H1 (cell line): ENCODE measurements at regions not wholly inside any gene's neighbourhood (a gene's known extent, or its start where the extent isn't known, plus 50 kb on each side); places are given as distances from the start of the nearest gene placed in this dataset.

Experiments
- CHD7 ChIP-seq: fragments of 300-600 bp; sonication (generic); IDR thresholded peaks from 2 replicates; pipeline ENCODE4 v1.7.1; 2012; ENCODE audit warnings: low read length, moderate library complexity, mild to moderate bottlenecking, inconsistent platforms; ENCODE audit not compliant: insufficient replicate concordance

GRCh38 chr4:19844446-19844845 lies 407.3 kb upstream of the SLIT2 start (continued):
- no peak for TF ChIP-seq CHD7
